NK-92 treated with Interleukin-12 subunit alpha and Interleukin-12 subunit beta, amount 100 ng/mL, for 24 hours (cell line): ENCODE measurements at regions not wholly inside any gene's neighbourhood (a gene's known extent, or its start where the extent isn't known, plus 50 kb on each side); places are given as distances from the start of the nearest gene placed in this dataset.
"Not testable (repeated sequence)": the region's sequence is repeated elsewhere in the genome, so short reads cannot be mapped to it uniquely, and the experiment has no call there.

ENCODE experiments used
- DNase-seq: peaks from one replicate; lab custom pipeline; 2025; lab: John Stamatoyannopoulos, UW

DNA sequence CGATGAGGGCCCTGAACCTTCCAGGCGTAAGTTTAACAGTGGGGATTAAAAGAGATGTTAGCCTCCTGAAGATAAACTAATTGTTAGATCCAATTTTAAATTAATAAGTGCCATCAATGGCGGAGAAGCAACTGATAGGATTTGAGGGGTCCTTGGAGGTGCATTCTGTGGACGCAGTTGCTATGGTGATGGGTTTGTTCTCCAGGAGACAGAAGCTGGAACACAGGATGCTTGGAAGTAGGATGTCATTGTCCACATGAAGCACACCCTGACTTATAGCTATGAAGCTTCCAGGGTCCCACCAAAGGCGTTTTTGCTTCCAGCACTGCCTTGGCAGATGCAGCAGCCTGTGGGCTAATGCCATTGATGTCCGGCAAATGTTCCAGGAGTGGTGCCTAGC lies 331.0 kb upstream of the IL12A start:
- DNase-seq = no peak

DNA sequence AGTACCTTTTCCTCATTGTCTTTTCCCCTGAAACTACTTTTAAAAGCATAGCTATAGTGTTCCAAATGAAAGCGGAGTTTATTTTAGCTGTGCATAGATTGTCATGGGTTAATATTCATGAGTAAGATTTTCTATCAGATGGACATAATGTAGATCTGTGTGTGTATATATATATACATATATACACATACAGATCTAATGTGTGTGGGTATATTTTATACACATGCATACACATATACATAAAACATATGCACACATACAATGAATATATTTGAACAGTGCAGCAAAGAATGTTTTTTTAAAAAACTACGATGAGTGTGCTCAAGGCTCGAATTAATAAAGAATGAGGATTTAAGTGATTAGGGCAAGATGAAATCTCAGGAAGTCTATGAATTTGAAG lies 328.3 kb upstream of the IL12A start:
- DNase-seq = no peak

DNA sequence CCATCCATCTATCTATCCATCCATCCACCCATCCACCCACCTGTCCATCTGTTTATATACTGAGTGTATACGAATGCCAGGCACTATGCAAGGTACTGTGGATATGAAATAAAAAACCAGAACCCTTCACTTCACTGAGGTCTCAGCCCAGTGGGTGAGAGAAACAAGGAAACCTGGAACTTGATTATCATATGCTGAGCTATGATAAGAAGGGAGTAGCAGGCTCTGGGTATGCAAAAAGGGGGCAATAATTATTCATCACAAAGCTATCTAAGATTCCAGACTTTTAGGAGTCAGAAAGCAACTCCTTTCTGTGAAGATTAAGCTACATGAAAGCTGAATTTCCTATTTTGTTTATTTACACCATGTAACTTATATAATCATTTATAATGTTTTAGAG lies 327.7 kb upstream of the IL12A start:
- no peak for DNase-seq

DNA sequence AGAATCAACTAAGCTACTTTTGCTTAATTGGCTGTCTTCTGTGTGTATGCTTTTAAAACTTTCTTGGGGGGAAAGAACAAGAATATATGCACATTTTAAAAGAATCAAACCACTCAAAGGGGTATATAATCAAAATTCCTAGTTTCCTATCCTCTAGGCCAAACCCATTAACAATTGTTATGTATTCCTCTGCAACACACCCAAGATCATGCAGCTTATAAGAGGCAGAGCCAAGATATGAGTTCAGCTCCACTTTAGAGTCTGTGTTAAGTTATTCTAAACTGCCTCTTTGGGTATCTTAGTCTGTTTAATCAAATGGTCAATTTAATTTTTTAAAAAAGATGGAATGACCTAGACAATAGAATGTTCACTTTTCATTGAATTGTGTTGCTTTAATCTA lies 326.1 kb upstream of the IL12A start:
- DNase-seq = no peak

DNA sequence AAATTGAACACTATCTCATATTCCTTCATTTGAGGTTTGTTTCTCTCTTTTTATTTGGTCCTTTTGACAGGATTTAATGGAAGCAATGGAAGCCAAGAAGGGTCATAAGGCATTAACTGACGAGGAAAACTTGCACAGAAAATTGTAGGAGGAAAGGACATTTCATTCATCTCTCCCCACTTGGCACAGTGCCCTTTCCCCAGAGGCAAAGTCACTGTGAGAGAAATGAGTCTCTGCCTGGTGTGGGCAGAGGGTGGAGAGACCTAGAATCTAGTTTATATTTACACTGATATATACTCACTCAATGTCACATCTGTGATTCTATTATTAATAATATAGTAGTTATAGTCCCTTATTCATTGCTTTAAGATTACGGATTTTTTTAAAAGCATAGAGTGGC lies 324.6 kb upstream of the IL12A start:
- no peak for DNase-seq

DNA sequence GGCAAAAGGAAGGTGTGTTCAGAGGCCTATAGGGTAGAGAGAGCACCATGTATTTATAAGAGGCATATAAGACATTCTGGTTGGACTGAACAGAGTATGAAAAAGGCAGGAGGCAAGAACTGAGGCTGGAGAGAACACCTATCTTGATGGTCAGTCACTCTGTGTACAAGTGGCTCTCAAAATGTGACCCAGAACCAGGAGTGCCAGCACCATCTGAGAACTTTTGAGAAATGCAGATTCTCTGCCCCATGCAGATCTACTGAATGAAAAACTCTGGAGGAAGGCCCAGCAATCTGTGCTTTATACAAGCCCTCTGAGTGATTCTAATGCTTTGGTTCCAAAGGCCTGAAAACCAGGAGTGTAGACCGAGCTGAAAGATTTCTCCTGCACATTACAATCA lies 324.0 kb upstream of the IL12A start:
- DNase-seq = no peak

DNA sequence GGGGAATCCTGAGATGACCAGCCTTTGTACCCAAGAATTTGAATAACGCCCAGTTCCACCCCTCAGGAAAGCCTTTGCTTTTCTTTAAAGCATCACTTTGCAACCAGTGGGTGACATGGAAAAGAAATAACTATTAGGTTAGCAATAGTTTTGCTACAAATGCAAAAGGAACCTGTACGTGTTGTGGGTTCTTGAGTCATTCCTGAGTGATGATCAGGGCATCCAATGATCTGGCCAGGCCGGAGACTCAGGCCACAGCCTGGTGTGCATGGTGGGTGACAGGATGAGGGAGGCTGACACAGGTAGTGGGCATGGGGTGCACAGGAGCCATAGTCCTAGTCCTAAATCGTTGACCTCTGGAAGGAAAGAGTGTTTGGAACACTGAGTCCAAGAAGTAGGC lies 321.4 kb upstream of the IL12A start:
- no peak for DNase-seq

DNA sequence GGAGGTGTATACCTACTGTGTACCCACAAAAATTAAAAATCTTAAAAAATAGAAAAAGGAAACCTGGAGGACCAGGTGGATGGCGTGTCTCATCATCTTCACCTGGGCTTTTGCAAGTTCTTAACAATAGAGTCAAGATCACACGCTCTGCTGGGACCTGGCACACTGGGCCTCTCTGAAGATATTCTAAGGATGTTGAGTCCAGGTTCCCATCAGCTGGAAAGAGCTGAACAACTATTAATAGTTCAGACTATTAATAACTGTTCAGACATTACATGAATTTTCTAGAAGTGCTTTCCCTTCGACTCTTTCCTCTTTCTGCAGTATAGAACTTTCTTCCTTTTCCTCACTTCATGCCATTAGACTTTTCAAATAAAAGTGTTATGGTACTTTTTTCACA lies 320.2 kb upstream of the IL12A start:
- DNase-seq = no peak

DNA sequence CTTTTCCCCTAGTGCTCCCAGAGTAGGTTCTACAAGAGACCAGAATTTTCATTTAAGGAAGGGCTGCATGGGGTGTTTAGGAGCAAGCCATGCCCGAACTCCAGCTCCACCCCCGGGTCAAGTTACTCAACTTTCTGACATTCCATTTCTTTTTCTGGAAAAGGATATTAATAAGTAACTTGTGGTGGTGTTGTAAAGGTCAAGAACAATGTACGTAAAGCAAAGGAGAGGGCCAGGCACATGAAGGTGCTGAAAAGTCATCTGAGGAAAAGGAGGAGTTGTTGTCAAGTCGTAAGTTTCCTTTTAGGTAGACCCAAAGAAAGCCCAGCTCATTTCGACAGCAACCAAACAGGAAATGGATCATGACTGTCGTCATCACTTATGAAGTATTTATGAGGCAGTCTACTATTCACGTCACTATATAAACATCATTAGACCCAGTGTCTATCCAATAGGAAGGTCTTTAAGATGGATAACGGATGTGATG lies 319.6 kb upstream of the IL12A start:
- DNase-seq = no peak

DNA sequence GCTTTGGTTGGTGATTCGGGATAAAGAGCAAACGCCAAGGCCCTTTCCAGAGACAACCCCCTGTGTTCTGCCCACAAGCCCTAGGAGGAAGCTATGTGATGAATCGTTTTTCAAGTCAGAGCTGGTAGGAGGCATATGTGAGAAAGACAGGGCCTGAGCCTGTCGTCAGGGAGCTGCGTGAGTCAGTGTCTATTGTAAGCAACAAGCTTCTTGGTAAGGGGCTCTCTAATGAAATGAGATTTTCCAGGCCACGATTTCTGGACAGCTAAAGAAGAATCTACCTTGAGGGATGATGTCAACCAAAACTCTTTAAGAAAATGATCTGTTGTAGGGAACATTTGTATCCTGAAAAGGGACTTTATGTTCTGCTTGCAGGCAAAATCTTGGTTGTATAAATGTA lies 318.9 kb upstream of the IL12A start:
- DNase-seq = no peak

DNA sequence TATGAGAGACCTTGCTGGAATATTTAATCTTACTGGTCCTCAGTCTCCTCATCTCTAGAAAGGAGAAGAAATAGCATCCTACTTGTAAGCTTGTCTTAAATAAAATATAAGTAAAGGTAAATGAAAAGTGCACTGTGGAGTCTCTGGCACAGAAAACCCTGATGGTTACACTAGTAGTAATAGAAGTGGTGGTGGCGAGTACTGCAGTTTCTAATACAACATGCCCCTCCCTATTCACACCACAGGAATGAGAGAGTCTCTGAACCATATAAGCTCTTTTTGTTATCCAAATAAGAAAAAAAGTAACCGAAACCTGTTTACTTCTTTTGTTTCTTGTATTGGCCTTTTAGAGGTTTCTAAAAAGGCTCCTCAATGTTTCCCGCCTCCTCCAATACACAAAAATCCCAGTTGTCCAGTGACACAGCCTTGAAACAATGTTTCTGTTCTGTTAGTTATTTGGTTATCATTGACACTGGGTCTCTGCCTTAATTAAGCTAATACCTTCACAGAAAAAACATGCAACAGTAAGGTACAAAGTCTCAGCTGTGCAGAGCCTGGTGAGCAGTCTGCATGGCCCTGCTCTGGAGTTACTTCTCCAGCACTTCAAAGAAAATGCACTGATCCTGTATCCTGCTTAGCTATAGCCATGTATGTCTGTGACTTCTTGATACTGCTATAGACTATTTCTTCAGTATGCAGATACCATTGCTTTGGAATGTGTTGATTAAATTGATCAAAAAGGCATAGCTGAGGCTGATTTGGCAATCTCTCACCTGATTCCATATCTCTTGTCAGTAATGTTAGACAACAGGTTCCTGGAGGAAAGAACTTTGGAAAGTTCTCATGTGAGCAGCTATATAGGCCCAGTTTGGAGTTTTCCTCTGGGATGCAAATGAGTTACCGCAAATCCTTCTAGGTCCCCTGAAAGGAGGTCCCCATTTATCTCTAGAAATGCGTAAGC lies 315.6 kb upstream of the IL12A start:
- DNase-seq = no peak

DNA sequence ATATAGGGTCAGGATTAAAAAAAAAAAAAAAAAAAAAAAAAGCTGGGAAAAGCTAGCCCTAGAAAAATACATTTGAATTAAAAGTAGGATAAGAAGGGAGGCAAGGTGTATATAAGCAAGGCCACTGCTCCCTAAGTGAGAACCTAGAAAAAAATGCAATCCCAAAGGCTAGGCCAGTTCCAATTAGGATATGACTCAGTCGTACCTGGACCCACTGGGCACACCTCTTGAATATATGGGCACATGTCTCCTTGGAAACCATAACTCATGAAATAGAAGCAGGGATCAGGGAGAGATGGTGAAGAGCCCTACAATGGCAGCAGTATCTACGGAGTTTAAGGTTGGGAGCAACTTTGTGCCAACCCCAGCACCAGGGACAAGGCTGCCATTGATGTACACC lies 314.1 kb upstream of the IL12A start:
- no peak for DNase-seq

DNA sequence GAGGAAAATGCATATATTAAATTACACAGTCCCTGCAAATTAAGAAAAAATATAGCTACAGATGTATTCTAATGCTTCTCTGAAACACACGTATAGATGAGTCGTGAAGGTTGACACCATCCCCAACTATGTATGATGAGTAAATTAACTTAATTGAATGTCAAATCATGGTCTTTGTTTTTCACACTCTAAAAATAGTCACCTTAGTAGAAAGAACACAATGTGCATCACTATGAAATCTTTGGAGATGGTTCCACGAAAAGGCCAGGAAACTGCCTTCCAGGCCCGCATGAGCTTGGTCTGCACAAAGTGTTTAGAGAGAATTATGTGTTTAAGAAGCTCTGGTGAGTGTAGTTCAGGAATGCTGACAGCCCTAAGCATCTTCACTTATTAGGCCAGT lies 313.4 kb upstream of the IL12A start:
- DNase-seq = no peak

DNA sequence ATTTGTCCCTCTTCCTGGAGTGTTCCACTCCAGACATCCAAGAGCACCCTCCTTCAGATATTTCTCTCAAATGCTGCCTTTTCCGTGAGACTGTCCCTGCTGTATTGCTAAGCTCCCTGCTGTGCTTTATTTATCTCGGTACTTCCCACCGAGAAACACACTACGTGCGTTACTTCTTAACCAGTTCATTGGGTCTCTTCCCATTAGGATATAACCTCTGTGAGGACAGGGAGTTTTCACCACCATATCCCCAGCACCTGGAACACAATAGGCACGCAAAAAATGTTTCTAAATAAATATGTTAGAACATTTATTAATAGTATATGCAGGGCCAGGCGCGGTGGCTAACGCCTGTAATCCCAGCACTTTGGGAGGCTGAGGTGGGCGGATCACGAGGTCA lies 308.7 kb upstream of the IL12A start:
- DNase-seq = no peak

DNA sequence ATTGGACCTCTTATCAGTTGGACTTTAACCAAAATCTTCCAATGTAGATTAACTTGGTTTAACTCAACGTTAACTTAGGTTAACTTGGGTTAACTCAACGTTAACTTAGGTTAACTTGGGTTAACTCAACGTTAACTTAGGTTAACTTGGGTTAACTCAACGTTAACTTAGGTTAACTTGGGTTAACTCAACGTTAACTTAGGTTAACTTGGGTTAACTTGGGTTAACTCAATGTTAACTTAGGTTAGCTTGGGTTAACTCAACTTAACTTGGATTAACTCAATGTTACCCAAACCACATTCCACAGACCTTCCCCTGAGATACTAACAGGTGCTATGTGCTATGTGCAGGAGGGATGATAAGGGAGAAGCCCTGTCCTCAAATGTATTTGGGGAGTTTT lies 306.9 kb upstream of the IL12A start:
- not testable (repeated sequence) for DNase-seq

DNA sequence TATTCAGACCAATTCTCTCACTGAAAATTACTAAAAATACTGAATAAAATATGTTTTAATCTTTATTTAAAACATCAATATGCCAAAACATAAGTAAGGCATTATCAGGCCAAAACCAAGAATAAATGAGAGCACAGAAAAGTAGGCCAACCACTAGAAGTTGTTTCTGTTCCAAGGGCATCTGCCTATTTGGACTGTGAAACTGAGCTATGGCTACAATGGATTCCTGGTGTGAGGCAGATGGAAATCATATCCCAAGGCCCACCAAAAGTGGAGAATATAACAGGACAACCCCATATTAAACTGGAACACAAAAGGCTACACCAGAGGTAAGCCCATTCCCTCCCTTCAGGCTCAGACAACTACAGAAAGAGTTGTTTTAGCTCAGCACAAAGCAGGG lies 302.8 kb upstream of the IL12A start:
- no peak for DNase-seq

DNA sequence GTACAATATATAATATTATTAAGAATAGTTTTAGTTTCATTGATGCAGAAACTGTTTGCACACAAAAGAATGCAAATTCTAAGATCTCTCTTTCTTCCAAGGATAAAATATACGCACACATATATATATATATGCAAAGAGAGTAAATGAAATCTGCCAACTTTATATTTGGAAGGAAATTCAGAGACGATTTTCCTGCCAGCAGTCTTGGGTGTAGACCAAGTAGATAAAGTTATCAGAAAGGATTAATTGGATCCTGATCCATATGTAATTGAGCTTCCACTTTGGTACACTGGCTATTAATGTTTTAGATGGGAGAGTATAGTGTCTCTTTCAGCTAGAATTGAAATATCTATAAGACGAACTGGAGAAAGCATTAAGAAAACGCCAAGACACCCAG lies 295.4 kb upstream of the IL12A start:
- no peak for DNase-seq

DNA sequence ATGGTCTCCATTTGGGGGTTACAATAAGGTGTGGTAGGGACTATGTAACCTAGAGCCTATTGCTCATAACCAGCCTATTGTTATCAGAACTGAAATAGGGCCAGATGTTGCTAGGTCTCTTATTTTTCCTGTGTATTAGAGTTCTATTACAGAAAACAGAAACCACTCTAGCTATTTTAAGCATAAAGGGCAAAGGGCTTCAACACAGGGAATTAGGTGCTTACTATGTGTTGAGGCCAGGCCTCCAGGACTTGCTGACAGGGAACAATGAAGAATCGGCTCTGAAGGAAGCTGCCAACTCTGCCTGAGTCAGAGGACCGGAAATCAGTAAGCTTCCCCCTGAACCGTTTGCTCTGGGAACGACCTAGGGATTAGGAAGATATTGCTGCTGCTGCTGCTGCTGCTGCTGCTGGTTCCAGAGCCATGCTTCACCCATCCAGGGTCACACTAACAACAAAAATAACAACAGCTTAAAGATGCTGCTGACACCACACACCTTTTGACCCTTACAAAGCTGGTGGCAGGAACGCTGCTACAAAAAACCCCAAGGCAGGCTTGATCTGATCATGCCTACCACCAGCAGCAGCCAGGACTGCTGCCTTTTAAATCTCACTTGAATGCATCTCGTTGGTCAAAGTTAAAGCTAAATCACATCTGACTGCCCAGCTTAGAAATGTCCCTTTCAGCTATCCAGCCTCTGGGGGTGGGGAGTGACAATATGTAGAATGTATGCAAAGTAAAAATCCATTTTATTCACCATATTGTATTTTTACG lies 276.9 kb upstream of the IL12A start:
- no peak for DNase-seq

DNA sequence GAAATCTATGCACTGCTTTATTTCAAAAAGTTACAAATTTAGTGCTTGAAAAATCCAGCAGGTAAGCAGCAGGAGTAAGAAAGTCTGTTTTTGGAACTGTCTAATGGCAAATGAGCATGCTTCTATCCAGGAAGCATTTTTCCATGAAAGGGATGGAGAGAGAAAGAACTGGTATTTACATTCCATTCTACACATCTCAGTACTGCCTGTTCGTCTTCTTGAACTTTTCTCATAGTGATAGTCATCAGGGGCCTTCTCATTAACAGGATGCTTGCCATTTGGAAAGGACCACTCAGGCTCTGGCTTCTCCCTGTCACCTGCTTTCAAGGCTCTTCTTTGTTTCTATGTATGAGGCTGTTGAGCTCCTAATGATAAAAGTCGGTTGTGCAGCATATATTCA lies 267.3 kb upstream of the IL12A start:
- no peak for DNase-seq

DNA sequence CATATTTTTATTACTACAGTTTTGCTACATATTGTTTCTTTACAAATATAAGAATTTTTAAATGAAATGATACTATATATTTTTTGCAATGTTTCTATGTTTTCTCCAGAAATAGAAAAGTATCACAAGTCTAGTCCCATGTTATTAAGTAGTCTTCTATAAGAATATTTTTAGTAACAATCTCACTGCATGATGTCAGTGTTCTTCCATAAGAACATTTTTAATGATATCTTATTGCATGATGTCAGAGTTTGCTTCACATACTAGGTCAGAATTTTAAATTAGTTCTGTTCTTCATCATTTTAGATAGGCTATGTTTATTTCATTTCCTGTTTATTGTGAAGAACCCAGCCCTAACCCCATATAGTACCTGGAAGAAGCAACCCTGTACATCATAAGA lies 265.3 kb upstream of the IL12A start:
- no peak for DNase-seq

DNA sequence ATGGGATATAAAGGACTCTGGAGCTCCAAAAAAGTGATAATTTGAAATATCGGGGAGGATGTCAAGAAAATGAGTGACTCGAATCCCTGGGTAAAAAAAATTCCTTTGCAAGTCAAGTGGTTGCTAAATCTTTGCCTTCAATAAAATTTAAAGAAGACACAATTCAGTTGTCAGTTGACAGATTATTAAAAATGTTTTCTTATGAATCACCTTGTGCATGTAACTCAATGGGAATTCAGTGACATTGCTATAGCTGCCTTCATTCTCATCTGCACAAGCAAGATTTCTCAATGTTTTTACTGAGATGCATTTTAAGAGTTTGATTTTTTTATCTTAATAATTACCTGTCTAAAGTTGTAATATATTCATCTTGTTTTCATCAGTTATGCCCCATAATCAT lies 264.0 kb upstream of the IL12A start:
- DNase-seq = no peak

DNA sequence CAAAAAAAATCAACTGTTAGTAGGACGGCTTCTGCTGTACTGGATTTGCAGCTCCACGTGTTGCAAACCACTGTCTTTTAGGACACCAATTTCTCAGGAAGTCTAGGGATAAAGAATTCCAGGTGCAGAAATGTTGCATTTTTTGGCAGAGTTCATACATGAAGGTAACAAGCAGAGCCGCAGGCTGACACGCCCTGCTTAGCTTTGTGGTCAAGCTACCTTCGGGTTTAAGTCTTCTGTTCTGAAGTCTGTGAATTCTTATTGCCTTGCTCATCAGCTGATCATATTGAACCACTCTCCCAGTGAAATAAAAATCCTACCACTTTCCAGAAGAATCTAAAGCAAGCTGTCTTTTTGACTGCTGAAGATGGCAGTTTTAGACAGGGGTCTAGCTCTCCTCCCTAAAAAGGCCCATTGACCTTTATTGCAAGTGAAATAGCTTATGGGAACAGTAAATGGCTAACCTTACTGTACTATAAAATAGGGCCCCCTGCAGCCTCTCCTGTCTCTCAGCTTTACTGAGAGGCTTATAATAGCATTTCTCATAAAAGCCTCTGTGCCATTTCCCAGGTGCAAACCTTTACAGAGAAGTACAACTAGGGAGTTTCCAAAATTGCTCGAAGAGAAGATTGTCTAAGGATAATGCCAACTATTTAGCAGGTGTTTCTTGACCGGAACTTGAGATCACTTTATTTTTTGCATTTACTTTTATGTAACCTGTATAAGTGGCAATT lies 262.2 kb upstream of the IL12A start:
- DNase-seq = no peak

DNA sequence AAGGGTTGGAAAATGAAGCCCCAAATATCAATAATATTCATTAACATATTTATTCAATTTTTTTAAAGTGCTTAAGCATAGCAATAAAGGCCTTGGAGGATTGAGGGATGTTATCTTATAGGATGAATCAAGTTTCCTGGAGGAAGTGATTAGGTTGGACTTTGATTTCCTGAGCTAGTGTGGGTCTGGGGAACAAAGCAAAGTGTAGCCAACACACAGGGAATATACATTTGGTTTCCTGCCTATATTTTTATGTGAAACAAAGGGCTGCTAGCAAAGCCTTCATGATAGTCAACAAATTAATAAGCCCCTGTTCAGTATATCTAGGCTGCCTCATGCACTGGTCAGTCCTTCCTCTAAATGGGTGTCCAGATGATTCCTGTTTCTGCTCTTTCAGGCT lies 261.1 kb upstream of the IL12A start:
- DNase-seq = no peak
